OCI-LY7 (cell line): ENCODE measurements at regions not wholly inside any gene's neighbourhood (a gene's known extent, or its start where the extent isn't known, plus 50 kb on each side); places are given as distances from the start of the nearest gene placed in this dataset.

Experiments
- CTCF ChIP-seq: fragments of 200-600 bp; sonication (generic); conservative IDR thresholded peaks from 2 replicates; pipeline ENCODE4 v1.5.1; 2014; ENCODE audit warnings: mild to moderate bottlenecking, antibody characterized with exemption, low read length, moderate library complexity, mixed read lengths
- EZH2phosphoT487 ChIP-seq: fragments of 200-600 bp; sonication (generic); IDR thresholded peaks from 2 replicates; pipeline ENCODE4 v1.6.1; 2018; ENCODE audit warnings: low read depth, borderline replicate concordance, mild to moderate bottlenecking, mixed run types, antibody characterized with exemption, low read length, moderate library complexity, mixed read lengths

GRCh38 chr6:137413482-137413881 is 80.7 kb downstream of the OLIG3 start:
- TF ChIP-seq CTCF = no peak
- TF ChIP-seq EZH2phosphoT487 = no peak
